ENCODE measurements at regions not wholly inside any gene's neighbourhood (a gene's known extent, or its start where the extent isn't known, plus 50 kb on each side); places are given as distances from the start of the nearest gene placed in this dataset.
A peak's percentile ranks its signal among the peaks of the same experiment; 100 is the strongest.

DNA sequence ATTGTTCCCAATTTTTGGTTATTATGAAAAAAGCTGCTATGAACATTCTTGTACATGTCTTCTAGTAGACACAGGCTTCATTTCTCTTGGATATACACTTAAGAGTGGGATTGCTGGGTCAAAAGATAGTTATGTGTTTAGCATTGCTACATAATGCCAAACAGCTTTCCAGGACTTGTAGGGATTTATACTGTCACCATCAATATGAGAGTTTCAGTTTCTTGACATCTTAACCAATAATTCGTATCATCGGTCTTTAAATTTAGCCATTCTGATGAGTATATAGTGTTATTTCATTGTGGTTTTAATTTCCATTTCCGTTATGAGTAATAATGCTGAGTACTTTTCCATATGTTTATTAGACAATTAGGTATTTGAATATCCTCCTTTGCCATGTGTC is 190.3 kb upstream of the PFN2 start:
- Histone ChIP-seq H3K36me3 (no peaks in the 10 kb centered on the region), H3K27me3 (no peaks in the 10 kb centered on the region), H3K9me3 (no peaks in the 10 kb centered on the region), H3K4me1 (peaks cover 4 to 13% (median 7%) of the 10 kb centered on the region in 3 donors), H3K27ac (no peak overlapping the region), H3K4me3 (no peak overlapping the region)
- TF ChIP-seq, protein P1, sequence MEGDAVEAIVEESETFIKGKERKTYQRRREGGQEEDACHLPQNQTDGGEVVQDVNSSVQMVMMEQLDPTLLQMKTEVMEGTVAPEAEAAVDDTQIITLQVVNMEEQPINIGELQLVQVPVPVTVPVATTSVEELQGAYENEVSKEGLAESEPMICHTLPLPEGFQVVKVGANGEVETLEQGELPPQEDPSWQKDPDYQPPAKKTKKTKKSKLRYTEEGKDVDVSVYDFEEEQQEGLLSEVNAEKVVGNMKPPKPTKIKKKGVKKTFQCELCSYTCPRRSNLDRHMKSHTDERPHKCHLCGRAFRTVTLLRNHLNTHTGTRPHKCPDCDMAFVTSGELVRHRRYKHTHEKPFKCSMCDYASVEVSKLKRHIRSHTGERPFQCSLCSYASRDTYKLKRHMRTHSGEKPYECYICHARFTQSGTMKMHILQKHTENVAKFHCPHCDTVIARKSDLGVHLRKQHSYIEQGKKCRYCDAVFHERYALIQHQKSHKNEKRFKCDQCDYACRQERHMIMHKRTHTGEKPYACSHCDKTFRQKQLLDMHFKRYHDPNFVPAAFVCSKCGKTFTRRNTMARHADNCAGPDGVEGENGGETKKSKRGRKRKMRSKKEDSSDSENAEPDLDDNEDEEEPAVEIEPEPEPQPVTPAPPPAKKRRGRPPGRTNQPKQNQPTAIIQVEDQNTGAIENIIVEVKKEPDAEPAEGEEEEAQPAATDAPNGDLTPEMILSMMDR (IDR thresholded peaks at IDR 0.05) = no peak
- WGBS, 2 donors = 93 to 97% methylated on average over 3 of the region's 3 CpGs
- ATAC-seq (no peak), FAIRE-seq (no peak), DNase-seq (no peak)
- intact Hi-C loops (cut with DNase I) = no loop called here

DNA sequence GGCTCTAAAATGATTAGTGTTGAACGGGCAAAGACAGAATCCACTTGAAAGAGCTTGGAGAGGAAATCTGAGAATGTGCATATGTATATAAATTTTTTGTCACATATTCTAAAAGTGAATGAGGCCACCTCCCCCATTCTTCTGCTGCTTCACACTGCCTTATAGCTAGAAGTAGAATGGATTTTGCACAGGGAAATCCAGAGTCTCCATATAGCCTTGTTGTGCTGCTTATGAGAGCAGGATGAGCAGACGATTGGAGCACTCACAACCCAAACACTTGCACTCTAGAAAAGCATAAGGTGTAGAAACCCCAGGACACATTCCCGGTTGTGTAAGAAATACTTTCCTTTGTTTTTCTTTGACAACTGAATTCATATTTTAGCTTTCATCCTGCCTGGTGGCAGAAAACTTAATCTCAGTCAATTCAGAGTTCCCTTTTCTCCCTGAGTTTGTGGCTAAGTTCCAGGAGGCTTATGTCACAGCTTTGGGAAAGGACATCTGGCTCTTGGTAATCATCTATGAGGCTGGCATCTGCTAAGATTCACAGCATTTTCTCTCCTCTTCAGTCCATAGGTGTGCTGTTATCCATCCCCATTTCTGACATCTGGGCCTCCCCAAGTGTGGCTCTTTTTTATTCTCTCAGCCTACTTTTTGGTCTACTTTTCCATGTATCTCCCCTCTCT is 188.4 kb upstream of the PFN2 start:
- intact Hi-C loops (cut with DNase I) = no loop called here
- peaks cover 4 to 13% (median 7%) of the 10 kb centered on the region in 3 donors for H3K4me1 ChIP-seq
- DNase-seq (peak in 3 of 6 donors; percentile 54 to 72 (median 57)), ATAC-seq (peak; percentile 95 to 97 (median 96)), FAIRE-seq (no peak)
- peak overlapping the region in 3 of 4 donors; percentile 6 to 64 (median 40) for H3K27ac ChIP-seq
- H3K4me3 ChIP-seq = no peak overlapping the region
- WGBS, 2 donors = 43 to 45% methylated on average over 3 of the region's 3 CpGs
- no peaks in the 10 kb centered on the region for H3K9me3 ChIP-seq
- no peaks in the 10 kb centered on the region for H3K36me3 ChIP-seq
- H3K27me3 ChIP-seq = no peaks in the 10 kb centered on the region
- TF ChIP-seq, protein P1 (IDR thresholded peaks at IDR 0.05) = no peak

DNA sequence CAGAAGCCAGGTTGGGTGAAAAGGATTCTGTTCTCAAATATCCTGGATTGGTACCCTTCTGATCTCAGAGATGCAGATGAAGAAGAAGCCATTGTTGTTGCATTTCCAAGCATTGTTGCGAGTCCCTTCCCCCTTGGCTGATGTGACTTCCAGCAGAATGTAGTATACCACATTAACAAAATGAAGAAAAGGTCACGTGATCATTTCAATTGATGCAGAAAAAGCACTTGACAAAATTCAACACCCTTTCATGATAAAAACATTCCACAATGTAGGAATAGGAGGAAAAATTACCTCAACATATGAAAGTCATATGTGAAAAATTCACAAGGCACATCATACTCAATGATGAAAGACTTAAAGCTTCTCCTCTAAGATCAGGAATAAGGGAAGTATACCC is 181.9 kb upstream of the PFN2 start:
- H3K4me3 ChIP-seq = no peak overlapping the region
- DNase-seq (no peak), ATAC-seq (no peak), FAIRE-seq (no peak)
- no peak overlapping the region for H3K27ac ChIP-seq
- intact Hi-C loops (cut with DNase I) = no loop called here
- WGBS, 2 donors = 88 to 96% methylated on average over 2 of the region's 2 CpGs
- H3K27me3 ChIP-seq = no peaks in the 10 kb centered on the region
- no peaks in the 10 kb centered on the region for H3K9me3 ChIP-seq
- no peaks in the 10 kb centered on the region for H3K36me3 ChIP-seq
- no peaks in the 10 kb centered on the region for H3K4me1 ChIP-seq
- TF ChIP-seq, protein P1 (IDR thresholded peaks at IDR 0.05) = no peak

GRCh38 chr3:150150633-150151032 is 179.9 kb upstream of the PFN2 start:
- FAIRE-seq (no peak), DNase-seq (no peak)
- H3K27ac ChIP-seq = no peak overlapping the region

DNA sequence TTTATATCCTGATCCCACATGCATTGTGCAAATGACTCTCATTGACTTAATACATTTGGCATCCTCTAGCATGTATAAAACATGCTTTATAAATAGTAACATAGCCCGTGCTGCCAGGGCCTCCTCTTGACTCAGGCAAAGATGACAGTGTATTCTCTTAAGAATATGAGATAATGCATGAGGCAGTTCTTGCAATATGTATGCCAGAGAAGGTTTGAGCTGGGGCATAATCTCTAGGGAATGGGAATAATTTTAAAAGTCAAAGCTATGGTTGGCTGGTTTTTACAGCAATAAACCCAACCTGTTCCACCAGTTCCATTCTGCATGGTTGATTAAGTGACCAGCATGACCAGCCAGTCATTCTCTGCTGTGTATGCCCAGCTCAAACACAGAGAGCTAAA is 179.0 kb upstream of the PFN2 start:
- TF ChIP-seq, protein P1 (IDR thresholded peaks at IDR 0.05) = no peak
- Histone ChIP-seq H3K9me3 (no peaks in the 10 kb centered on the region), H3K4me3 (no peak overlapping the region), H3K36me3 (no peaks in the 10 kb centered on the region), H3K27me3 (no peaks in the 10 kb centered on the region), H3K27ac (no peak overlapping the region), H3K4me1 (no peaks in the 10 kb centered on the region)
- intact Hi-C loops (cut with DNase I) = no loop called here
- WGBS, 2 donors = 0 to 12% methylated on average over 1 of the region's 1 CpG
- ATAC-seq (peak in 3 of 4 donors; percentile 51 to 84 (median 83)), FAIRE-seq (no peak), DNase-seq (no peak)

More at GRCh38 chr3:150150633-150151032, 179.9 kb upstream of the PFN2 start:
- 75 to 76% methylated on average over 5 of the region's 5 CpGs for WGBS, 2 donors
- TF ChIP-seq, protein P1 (IDR thresholded peaks at IDR 0.05) = no peak
- no peaks in the 10 kb centered on the region for H3K4me1 ChIP-seq
- intact Hi-C loops (cut with DNase I) = no loop called here
- H3K36me3 ChIP-seq = no peaks in the 10 kb centered on the region
- ATAC-seq = no peak
- no peak overlapping the region for H3K4me3 ChIP-seq
- H3K9me3 ChIP-seq = no peaks in the 10 kb centered on the region
- no peaks in the 10 kb centered on the region for H3K27me3 ChIP-seq
